ENCODE measurements at regions not wholly inside any gene's neighbourhood (a gene's known extent, or its start where the extent isn't known, plus 50 kb on each side); places are given as distances from the start of the nearest gene placed in this dataset.

GRCh38 chr10:120115959-120116358 is 223.4 kb downstream of the SEC23IP start:
- Mint-ChIP-seq H3K27ac (no peak overlapping the region), H3K4me3 (no peak overlapping the region), H3K9me3 (peaks cover 6% of the 10 kb centered on the region), H3K27me3 (peaks cover 22% of the 10 kb centered on the region), H3K4me1 (no peaks in the 10 kb centered on the region), H3K36me3 (no peaks in the 10 kb centered on the region)
- no peak for ATAC-seq

GRCh38 chr10:120121768-120122167 is 229.2 kb downstream of the SEC23IP start:
- Mint-ChIP-seq H3K4me1 (no peaks in the 10 kb centered on the region), H3K27me3 (peaks cover 11% of the 10 kb centered on the region), H3K9me3 (peaks cover 6% of the 10 kb centered on the region), H3K4me3 (no peak overlapping the region), H3K36me3 (no peaks in the 10 kb centered on the region), H3K27ac (no peak overlapping the region)
- peak; percentile 24 for ATAC-seq

- no peaks in the 10 kb centered on the region for H3K4me1 Mint-ChIP-seq
- peaks cover 3% of the 10 kb centered on the region for H3K9me3 Mint-ChIP-seq
- no peak for ATAC-seq
- H3K36me3 Mint-ChIP-seq: no peaks in the 10 kb centered on the region
- H3K4me3 Mint-ChIP-seq: no peak overlapping the region
- peaks cover 36% of the 10 kb centered on the region for H3K27me3 Mint-ChIP-seq
- H3K27ac Mint-ChIP-seq: no peak overlapping the region
These were observed 238.7 kb downstream of the SEC23IP start for GRCh38 chr10:120131183-120131582.

- Mint-ChIP-seq H3K36me3 (no peaks in the 10 kb centered on the region), H3K4me3 (no peak overlapping the region), H3K4me1 (no peaks in the 10 kb centered on the region), H3K27ac (no peak overlapping the region), H3K9me3 (no peaks in the 10 kb centered on the region), H3K27me3 (peaks cover 23% of the 10 kb centered on the region)
- ATAC-seq: no peak
These were observed 240.3 kb downstream of the SEC23IP start for GRCh38 chr10:120132811-120133210.

- no peak for ATAC-seq
- Mint-ChIP-seq H3K27me3 (peaks cover 8% of the 10 kb centered on the region), H3K4me3 (no peak overlapping the region), H3K36me3 (no peaks in the 10 kb centered on the region), H3K27ac (no peak overlapping the region), H3K4me1 (no peaks in the 10 kb centered on the region), H3K9me3 (no peaks in the 10 kb centered on the region)
These were observed 246.2 kb downstream of the SEC23IP start for GRCh38 chr10:120138689-120139088.

- peaks cover 17% of the 10 kb centered on the region for H3K27me3 Mint-ChIP-seq
- ATAC-seq: no peak
- H3K9me3 Mint-ChIP-seq: no peaks in the 10 kb centered on the region
- H3K4me3 Mint-ChIP-seq: no peak overlapping the region
- no peaks in the 10 kb centered on the region for H3K4me1 Mint-ChIP-seq
- no peaks in the 10 kb centered on the region for H3K36me3 Mint-ChIP-seq
- no peak overlapping the region for H3K27ac Mint-ChIP-seq
These were observed 252.6 kb downstream of the SEC23IP start for GRCh38 chr10:120145107-120145506.

- Mint-ChIP-seq H3K4me3 (no peak overlapping the region), H3K9me3 (peaks cover 17% of the 10 kb centered on the region), H3K4me1 (no peaks in the 10 kb centered on the region), H3K27ac (no peak overlapping the region), H3K27me3 (peaks cover 22% of the 10 kb centered on the region), H3K36me3 (no peaks in the 10 kb centered on the region)
- no peak for ATAC-seq
These were observed 264.2 kb downstream of the SEC23IP start for GRCh38 chr10:120156614-120157274.

GRCh38 chr10:120161111-120161510 is 268.6 kb downstream of the SEC23IP start:
- Mint-ChIP-seq H3K27ac (no peak overlapping the region), H3K9me3 (peaks cover 5% of the 10 kb centered on the region), H3K4me1 (no peaks in the 10 kb centered on the region), H3K36me3 (no peaks in the 10 kb centered on the region), H3K4me3 (no peak overlapping the region), H3K27me3 (peaks cover under 1% of the 10 kb centered on the region)
- no peak for ATAC-seq

- Mint-ChIP-seq H3K27me3 (no peaks in the 10 kb centered on the region), H3K4me1 (no peaks in the 10 kb centered on the region), H3K27ac (no peak overlapping the region), H3K4me3 (no peak overlapping the region), H3K36me3 (no peaks in the 10 kb centered on the region), H3K9me3 (peaks cover 5% of the 10 kb centered on the region)
- no peak for ATAC-seq
These were observed 269.9 kb downstream of the SEC23IP start for GRCh38 chr10:120162471-120162870.

- Mint-ChIP-seq H3K27me3 (peaks cover 20% of the 10 kb centered on the region), H3K36me3 (no peaks in the 10 kb centered on the region), H3K4me1 (no peaks in the 10 kb centered on the region), H3K9me3 (no peaks in the 10 kb centered on the region), H3K4me3 (no peak overlapping the region), H3K27ac (no peak overlapping the region)
- no peak for ATAC-seq
These were observed 279.8 kb downstream of the SEC23IP start for GRCh38 chr10:120172356-120172755.

GRCh38 chr10:120174491-120174890 is 282.0 kb downstream of the SEC23IP start:
- H3K9me3 Mint-ChIP-seq: no peaks in the 10 kb centered on the region
- no peaks in the 10 kb centered on the region for H3K4me1 Mint-ChIP-seq
- H3K36me3 Mint-ChIP-seq: no peaks in the 10 kb centered on the region
- H3K4me3 Mint-ChIP-seq: no peak overlapping the region
- H3K27ac Mint-ChIP-seq: no peak overlapping the region
- H3K27me3 Mint-ChIP-seq: peaks cover 30% of the 10 kb centered on the region
- ATAC-seq: no peak

- Mint-ChIP-seq H3K27ac (no peak overlapping the region), H3K9me3 (no peaks in the 10 kb centered on the region), H3K4me3 (no peak overlapping the region), H3K27me3 (peaks cover 11% of the 10 kb centered on the region), H3K36me3 (no peaks in the 10 kb centered on the region), H3K4me1 (no peaks in the 10 kb centered on the region)
- ATAC-seq: no peak
These were observed 279.7 kb upstream of the PLPP4 start for GRCh38 chr10:120177330-120177729.

- H3K27me3 Mint-ChIP-seq: peaks cover 11% of the 10 kb centered on the region
These were observed 276.9 kb upstream of the PLPP4 start for GRCh38 chr10:120180160-120180559.

GRCh38 chr10:120181154-120181553 is 275.9 kb upstream of the PLPP4 start:
- Mint-ChIP-seq H3K4me3 (no peak overlapping the region), H3K27me3 (peaks cover 11% of the 10 kb centered on the region), H3K4me1 (no peaks in the 10 kb centered on the region), H3K27ac (no peak overlapping the region), H3K9me3 (no peaks in the 10 kb centered on the region), H3K36me3 (no peaks in the 10 kb centered on the region)
- ATAC-seq: no peak

More at GRCh38 chr10:120180160-120180559, 276.9 kb upstream of the PLPP4 start:
- no peaks in the 10 kb centered on the region for H3K9me3 Mint-ChIP-seq
- ATAC-seq: no peak
- H3K36me3 Mint-ChIP-seq: no peaks in the 10 kb centered on the region
- H3K4me3 Mint-ChIP-seq: no peak overlapping the region
- H3K27ac Mint-ChIP-seq: no peak overlapping the region
- no peaks in the 10 kb centered on the region for H3K4me1 Mint-ChIP-seq

GRCh38 chr10:120182431-120182830 is 274.6 kb upstream of the PLPP4 start:
- H3K27me3 Mint-ChIP-seq: peaks cover 11% of the 10 kb centered on the region
- no peak for ATAC-seq
- no peak overlapping the region for H3K4me3 Mint-ChIP-seq
- H3K4me1 Mint-ChIP-seq: no peaks in the 10 kb centered on the region
- H3K9me3 Mint-ChIP-seq: peaks cover 6% of the 10 kb centered on the region
- no peak overlapping the region for H3K27ac Mint-ChIP-seq
- H3K36me3 Mint-ChIP-seq: no peaks in the 10 kb centered on the region

GRCh38 chr10:120183546-120183945 is 273.5 kb upstream of the PLPP4 start:
- peaks cover 6% of the 10 kb centered on the region for H3K9me3 Mint-ChIP-seq
- H3K27me3 Mint-ChIP-seq: peaks cover 3% of the 10 kb centered on the region
- no peak for ATAC-seq
- H3K36me3 Mint-ChIP-seq: no peaks in the 10 kb centered on the region
- no peak overlapping the region for H3K4me3 Mint-ChIP-seq
- H3K4me1 Mint-ChIP-seq: no peaks in the 10 kb centered on the region
- no peak overlapping the region for H3K27ac Mint-ChIP-seq

All from stimulated activated memory B cell treated with anti-CD40 and anti-IgM and Interleukin-4, amounts not matched to agents 10 μg/mL and 1 μg/mL and 100 μg/mL, for 72 hours (primary cell).